Testis (tissue), 2 donors: ENCODE measurements at regions not wholly inside any gene's neighbourhood (a gene's known extent, or its start where the extent isn't known, plus 50 kb on each side); places are given as distances from the start of the nearest gene placed in this dataset.

Source experiments
- CTCF ChIP-seq, 3 experiments: fragments of 450-650 bp in 2 of 3; fragments of 200-600 bp in 1 of 3; sonication (generic) in 1 of 3; IDR thresholded peaks; one replicate each; pipeline ENCODE4 v1.5.1; 2016 to 2019; ENCODE audit warnings: antibody characterized with exemption in 3 of 3, mild to moderate bottlenecking in 2 of 3, moderate library complexity in 1 of 3
- POLR2A ChIP-seq: fragments of 450-650 bp; IDR thresholded peaks from one replicate; pipeline ENCODE4 v1.6.1; 2017; ENCODE audit warnings: antibody characterized with exemption, mild to moderate bottlenecking, moderate library complexity

GRCh38 chr6:115137910-115138309 lies 795.1 kb upstream of the HS3ST5 start:
- TF ChIP-seq CTCF (IDR thresholded peaks at IDR 0.05) (no peak), POLR2A (no peak)
